ENCODE measurements at regions not wholly inside any gene's neighbourhood (a gene's known extent, or its start where the extent isn't known, plus 50 kb on each side); places are given as distances from the start of the nearest gene placed in this dataset.

DNA sequence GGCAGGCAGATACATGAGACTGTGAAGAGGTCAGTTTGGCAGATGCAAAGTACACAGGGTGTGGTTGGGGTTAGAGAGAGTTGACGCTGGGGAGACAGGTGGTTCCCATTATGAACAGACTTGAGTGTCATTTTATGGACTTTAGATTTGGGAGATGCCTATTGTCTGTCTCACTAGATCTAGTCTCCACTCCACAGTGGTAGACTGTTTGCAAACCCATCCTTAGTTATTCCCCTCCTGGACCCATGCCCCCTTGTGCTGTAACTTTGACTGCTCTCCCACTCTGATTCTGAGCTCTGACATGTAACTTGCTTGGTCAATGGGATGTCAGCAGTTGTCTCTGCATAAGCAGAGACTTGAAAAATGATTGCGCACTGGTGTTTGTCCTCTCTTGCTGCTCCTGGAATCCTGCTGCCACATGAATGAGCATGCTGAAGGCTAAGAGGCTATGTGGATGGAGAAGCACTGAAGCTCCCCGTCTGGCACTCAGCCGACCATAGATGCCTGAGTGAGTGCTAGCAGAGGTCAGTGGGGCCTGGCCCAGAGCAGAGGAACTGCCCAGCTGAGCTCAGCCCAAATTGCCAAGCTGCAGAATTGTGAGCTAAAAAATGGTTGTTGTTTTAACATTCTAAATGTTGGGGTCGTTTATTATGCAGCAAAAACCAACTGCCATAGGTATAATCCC lies 88.2 kb downstream of the FAM43A start:
- Histone ChIP-seq H4K20me1 (ENCODE audit: control insufficient read depth, insufficient read depth, low read depth, low read length) (no peaks in the 10 kb centered on the region), H3K4me2 (ENCODE audit: low read length) (no peak overlapping the region), H3K36me3 (ENCODE audit: control insufficient read depth, low read length) (no peaks in the 10 kb centered on the region), H3K4me3 (ENCODE audit: low read length) (no peak overlapping the region), H3K9me2 (replicated peaks; ENCODE audit: control insufficient read depth, low read length) (no peaks in the 10 kb centered on the region), H3K27me3 (ENCODE audit: control insufficient read depth, low read length) (peaks cover 48% of the 10 kb centered on the region), H3K9me3 (ENCODE audit: control insufficient read depth, insufficient read depth, low read length) (no peaks in the 10 kb centered on the region), H3K27ac (ENCODE audit: low read depth, low read length) (no peak overlapping the region), H3K79me2 (ENCODE audit: control insufficient read depth, low read length) (no peaks in the 10 kb centered on the region), H3K4me1 (ENCODE audit: control insufficient read depth, low read length) (peaks cover 21% of the 10 kb centered on the region), H3F3A (ENCODE audit: control insufficient read depth, insufficient read depth) (no peaks in the 10 kb centered on the region)
- TF ChIP-seq EZH2phosphoT487 (IDR thresholded peaks at IDR 0.05; ENCODE audit: borderline replicate concordance, low read length), result no peak
- TF ChIP-seq, protein P1, sequence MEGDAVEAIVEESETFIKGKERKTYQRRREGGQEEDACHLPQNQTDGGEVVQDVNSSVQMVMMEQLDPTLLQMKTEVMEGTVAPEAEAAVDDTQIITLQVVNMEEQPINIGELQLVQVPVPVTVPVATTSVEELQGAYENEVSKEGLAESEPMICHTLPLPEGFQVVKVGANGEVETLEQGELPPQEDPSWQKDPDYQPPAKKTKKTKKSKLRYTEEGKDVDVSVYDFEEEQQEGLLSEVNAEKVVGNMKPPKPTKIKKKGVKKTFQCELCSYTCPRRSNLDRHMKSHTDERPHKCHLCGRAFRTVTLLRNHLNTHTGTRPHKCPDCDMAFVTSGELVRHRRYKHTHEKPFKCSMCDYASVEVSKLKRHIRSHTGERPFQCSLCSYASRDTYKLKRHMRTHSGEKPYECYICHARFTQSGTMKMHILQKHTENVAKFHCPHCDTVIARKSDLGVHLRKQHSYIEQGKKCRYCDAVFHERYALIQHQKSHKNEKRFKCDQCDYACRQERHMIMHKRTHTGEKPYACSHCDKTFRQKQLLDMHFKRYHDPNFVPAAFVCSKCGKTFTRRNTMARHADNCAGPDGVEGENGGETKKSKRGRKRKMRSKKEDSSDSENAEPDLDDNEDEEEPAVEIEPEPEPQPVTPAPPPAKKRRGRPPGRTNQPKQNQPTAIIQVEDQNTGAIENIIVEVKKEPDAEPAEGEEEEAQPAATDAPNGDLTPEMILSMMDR (IDR thresholded peaks at IDR 0.05; ENCODE audit: low read depth, low read length, poor library complexity, severe bottlenecking), result no peak

DNA sequence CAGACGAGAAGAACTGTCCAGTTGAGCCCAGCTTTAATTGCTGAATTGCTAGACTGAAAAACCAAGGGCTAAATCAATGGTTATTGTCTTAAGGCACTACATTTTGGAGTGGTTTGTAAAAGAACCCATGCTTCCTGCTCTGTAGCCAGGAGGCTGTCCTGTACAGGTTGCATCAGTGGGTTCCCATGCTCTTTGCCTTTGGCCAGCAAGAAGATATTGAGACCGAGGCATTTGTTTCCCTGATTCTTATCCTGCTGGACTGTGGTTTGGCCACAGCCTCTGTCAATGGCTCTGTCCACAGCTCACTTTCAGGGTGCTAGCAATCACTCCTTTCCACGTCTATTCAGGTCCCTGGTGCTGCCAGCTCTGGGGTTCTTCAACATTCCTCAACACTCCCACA lies 89.6 kb downstream of the FAM43A start:
- Histone ChIP-seq H3K9me2 (replicated peaks; ENCODE audit: control insufficient read depth, low read length) (no peaks in the 10 kb centered on the region), H3K27me3 (ENCODE audit: control insufficient read depth, low read length) (peaks cover 53% of the 10 kb centered on the region), H4K20me1 (ENCODE audit: control insufficient read depth, insufficient read depth, low read depth, low read length) (no peaks in the 10 kb centered on the region), H3K36me3 (ENCODE audit: control insufficient read depth, low read length) (no peaks in the 10 kb centered on the region), H3K9me3 (ENCODE audit: control insufficient read depth, insufficient read depth, low read length) (no peaks in the 10 kb centered on the region), H3K4me1 (ENCODE audit: control insufficient read depth, low read length) (peaks cover 12% of the 10 kb centered on the region), H3K4me2 (ENCODE audit: low read length) (no peak overlapping the region), H3K79me2 (ENCODE audit: control insufficient read depth, low read length) (no peaks in the 10 kb centered on the region), H3K4me3 (ENCODE audit: low read length) (no peak overlapping the region), H3K27ac (ENCODE audit: low read depth, low read length) (no peak overlapping the region), H3F3A (ENCODE audit: control insufficient read depth, insufficient read depth) (no peaks in the 10 kb centered on the region)
- TF ChIP-seq EZH2phosphoT487 (IDR thresholded peaks at IDR 0.05; ENCODE audit: borderline replicate concordance, low read length), result no peak
- TF ChIP-seq, protein P1 (IDR thresholded peaks at IDR 0.05; ENCODE audit: low read depth, low read length, poor library complexity, severe bottlenecking), result no peak

DNA sequence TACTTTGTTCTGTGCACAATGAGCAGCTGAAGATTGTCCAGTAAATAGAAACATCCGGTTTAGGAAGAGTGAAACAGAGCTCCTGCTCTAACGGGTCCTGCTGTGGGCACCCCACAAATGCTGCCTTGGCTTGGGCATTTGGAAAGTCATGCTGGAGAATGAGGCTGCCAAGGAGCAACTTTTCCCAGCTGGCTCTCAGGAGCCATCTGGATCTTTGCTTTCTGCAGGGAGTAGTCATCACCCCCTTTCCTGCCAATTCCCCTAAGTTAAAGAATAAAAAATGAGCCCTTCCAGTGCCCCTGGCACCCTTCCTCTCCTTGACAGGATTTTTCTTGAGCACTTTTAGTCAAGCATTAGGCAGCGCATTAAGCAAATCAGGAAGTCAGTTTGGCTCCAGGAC lies 90.0 kb downstream of the FAM43A start:
- Histone ChIP-seq H4K20me1 (ENCODE audit: control insufficient read depth, insufficient read depth, low read depth, low read length) (no peaks in the 10 kb centered on the region), H3F3A (ENCODE audit: control insufficient read depth, insufficient read depth) (no peaks in the 10 kb centered on the region), H3K4me2 (ENCODE audit: low read length) (no peak overlapping the region), H3K36me3 (ENCODE audit: control insufficient read depth, low read length) (no peaks in the 10 kb centered on the region), H3K4me3 (ENCODE audit: low read length) (no peak overlapping the region), H3K79me2 (ENCODE audit: control insufficient read depth, low read length) (no peaks in the 10 kb centered on the region), H3K9me3 (ENCODE audit: control insufficient read depth, insufficient read depth, low read length) (no peaks in the 10 kb centered on the region), H3K4me1 (ENCODE audit: control insufficient read depth, low read length) (peaks cover 12% of the 10 kb centered on the region), H3K27ac (ENCODE audit: low read depth, low read length) (no peak overlapping the region), H3K27me3 (ENCODE audit: control insufficient read depth, low read length) (peaks cover 53% of the 10 kb centered on the region), H3K9me2 (replicated peaks; ENCODE audit: control insufficient read depth, low read length) (no peaks in the 10 kb centered on the region)
- TF ChIP-seq, protein P1 (IDR thresholded peaks at IDR 0.05; ENCODE audit: low read depth, low read length, poor library complexity, severe bottlenecking), result no peak
- no peak for TF ChIP-seq EZH2phosphoT487 (IDR thresholded peaks at IDR 0.05; ENCODE audit: borderline replicate concordance, low read length)

All from DOHH2 (cell line).